Activated CD4-positive, alpha-beta T cell treated with anti-CD3 and anti-CD28 coated beads for 24 hours (primary cell): ENCODE measurements at regions not wholly inside any gene's neighbourhood (a gene's known extent, or its start where the extent isn't known, plus 50 kb on each side); places are given as distances from the start of the nearest gene placed in this dataset.

Experiments used
- DNase-seq, 2 donors: peaks; one replicate each; pipeline ENCODE4 v3.0.0-alpha.2; 2020; ENCODE audit warnings: low read depth in 2 of 2

DNA sequence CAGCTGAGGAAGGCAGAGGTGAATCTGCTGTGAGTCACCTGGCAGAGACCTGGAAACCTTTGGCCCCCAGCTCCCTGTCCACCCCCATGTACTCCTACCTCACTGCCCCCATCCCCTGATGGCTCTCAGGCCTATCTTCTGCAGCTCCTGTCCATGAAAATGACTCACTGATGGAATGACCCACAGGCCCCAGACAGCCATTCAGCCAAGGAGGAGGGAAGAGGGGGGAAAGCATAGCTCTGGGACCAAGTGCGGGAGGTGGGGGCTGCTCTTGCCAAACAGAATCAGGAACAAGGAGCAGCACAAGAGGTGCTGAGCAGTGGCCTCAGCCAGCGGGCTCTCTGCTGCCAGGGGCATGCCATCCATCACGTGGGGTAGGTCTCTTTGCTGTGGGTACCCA, 111.4 kb upstream of the C1QTNF9B start:
- DNase-seq: no peak

DNA sequence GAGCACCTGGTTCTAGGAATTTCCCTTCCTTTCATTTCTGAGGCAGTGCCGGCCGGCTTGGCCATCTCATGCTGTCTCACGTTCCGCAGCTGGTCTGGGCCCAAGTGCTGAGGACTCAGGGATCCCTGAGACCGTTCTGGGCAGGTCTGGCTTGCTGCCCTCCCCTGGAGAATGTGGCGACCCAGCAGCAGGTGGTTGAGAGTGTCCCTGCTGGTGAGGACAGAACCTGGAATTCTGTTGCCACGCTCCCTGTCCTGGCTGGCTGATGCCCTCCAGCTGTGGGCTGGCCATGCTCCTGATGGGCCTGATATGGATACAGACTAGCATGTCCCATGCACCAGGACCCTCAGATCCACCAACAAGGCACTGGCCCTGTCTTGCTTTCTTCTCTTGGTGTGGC, 114.0 kb upstream of the C1QTNF9B start:
- DNase-seq: no peak

DNA sequence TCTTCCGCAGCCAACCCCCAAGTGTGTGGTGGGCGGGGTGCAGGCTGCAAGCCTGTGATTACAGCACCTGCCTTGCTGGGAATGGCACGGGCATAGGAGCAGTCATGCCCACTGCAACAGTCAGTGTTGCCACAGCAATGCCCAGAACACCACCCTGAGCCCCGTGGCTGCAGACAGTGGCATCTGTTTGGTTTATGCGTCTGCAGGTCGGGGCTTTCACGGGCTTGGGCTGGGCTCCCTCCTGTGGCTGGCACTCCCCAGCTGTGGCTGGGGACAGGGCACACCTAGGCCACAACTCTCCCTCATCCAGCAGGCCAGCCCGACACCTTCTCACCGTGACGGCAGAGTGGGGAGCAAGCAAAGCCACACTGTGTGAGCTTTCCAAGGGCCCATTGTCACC, 115.3 kb upstream of the C1QTNF9B start:
- DNase-seq: no peak

DNA sequence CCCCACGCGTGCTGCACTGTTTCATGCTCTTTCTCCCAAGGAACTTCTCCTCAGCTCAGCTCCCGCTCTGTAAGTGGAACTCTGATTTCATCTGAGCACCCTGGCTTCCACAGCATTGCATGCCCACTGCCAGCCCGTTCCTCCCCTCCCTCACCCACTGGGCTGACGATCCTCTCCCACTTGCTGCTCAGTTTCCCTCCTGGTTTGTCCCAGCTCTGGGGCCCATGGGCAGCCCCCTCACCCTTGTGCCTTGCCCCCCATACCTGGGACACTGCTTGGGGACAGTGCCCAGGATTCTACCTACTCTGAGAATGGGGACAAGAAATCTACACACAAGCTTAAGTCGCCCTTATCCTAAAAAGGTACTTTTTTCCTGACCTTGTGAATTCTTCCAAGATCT, 115.9 kb upstream of the C1QTNF9B start:
- no peak for DNase-seq

DNA sequence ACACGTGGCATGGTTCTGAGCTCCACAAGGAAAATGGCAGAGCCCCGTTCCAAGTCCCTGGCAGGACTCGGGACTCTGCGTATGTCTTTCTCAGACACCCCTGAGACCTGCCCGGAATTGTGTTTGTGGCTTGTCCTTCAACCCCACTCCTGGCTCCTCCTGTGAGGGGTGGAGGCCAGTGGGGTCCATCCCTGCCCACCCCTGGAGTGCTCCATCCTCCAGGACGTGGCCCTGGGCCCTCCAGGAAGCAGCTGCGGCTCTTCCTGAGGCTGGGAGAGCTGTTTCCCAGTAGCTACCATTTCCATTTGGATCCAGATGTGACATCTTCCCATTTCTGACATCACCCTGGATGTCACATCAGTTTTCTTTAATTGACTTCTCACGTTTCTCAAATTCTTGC, 118.7 kb upstream of the C1QTNF9B start:
- DNase-seq: no peak

DNA sequence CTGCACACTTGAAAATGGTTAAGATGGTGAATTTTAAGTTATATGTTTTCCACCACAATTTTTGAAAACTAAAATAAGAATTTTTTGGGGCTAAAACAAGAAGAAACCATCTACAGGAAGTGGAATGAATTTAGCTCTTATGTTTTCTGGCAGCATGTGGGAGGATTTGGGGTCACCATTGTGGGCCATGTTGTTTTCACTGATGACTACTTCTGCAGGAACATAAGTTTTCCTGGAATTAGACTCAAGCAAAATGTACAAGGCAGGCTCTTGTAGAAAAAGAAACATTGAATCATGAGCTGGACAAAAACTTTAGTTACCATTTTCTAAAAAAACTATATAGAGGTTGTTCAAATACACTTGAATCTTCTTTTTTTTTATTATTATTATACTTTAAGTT, 125.3 kb upstream of the C1QTNF9B start:
- no peak for DNase-seq

DNA sequence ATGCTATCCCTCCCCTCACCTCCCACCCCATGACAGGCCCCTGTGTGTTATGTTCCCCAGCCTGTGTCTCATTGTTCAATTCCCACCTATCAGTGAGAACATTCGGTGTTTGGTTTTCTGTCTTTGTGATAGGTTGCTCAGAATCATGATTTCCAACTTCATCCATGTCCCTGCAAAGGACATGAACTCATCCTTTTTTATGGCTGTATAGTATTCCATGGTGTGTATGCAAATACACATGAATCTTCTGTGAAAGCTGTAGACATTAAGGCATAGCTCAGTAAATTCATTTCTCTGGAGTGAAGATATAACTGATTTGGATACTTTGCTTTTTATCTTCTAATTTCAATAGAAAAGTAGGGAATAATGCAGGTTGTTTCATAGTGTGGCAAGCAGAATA, 125.8 kb upstream of the C1QTNF9B start:
- no peak for DNase-seq

DNA sequence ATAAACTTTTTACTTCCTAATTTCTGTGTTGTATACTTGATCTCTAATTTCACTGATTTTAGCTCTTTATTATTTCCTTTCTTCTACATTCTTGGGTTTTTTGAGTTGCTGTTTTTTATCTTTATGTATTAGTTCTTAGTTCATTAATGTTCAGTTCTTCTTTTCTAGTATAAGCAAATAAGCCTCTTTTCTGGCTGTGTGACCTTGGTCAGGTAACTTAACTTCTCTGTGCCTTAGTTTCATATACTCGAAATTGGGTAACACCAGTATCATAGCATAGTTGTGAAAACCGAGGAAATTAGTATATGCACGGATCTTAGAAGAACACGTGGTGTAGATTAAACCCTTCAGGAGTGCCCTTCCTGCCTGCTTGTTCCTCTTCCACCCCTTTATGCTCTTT, 130.2 kb upstream of the C1QTNF9B start:
- DNase-seq: no peak

DNA sequence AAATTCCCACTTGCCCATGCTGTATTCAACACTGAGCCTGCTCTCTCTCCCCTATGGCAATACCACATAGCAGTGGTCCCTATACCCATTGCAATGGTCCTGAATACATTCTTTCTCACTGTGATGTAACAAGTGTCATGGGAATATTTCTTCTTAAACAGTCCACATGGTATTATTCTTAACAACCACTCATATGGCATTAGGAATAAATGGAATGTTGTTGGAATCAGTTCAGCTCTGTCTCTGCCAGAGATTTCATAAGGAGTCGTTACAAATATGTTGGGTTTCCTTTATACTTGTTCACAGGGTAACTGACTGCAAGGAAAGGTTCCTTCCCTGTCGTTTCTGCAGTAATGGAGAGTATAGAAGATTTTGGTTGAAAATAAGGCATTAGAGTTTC, 128.3 kb upstream of the SPATA13 start:
- no peak for DNase-seq

DNA sequence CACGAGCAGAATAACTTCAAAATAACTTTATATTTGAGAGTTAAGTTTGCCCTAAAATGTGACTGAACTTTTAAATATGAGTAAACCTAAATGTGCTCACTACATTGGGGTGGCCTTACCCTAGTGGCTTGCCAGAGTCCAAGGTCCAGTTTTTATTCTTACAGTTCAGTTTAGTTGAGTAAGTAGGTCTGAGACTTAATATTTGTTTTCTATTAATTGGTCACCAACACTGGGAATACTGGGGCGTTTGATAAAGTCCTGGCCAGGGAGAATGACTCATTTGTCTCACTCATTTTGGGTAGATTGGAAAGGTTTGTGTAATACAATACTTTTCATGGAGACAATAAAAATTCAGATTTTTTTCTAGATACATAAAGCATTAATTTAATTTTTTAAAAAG, 127.8 kb upstream of the SPATA13 start:
- DNase-seq: no peak

DNA sequence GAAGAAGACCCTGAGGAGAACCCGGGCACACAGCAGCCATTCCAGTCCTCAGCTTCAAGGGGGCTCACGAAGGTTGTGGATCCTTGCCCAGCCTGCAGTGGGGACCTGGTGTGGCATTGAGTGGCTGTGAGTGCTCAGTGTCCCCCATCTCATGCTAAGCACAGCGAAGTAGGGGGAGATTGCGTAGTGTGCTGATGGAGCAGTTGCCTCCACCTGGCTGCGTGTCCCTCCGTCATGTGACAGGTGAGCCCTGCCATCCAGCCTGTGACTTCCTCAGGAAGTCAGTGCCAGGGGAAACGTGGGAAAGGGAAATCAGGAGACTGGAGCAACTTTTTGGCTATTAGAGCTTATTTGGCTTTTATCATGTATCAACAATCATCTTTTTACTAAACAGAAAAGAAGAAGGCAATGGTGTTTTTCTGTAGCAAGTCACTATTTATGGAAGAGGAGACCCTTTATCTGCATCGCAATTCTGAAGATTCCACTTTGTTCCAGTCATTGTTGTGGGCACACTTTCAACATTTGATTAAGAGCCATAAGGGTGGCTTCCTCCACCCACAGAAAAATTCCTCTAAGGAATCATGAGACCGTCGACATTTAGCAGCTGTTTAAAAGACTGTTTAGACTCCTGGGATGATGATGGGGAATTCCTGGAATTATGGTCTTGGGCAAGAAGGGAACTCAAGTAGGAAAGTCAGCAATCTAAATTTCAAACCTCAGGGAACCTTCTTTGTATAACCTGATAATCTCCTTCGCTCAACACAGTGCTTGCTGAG, 126.8 kb upstream of the SPATA13 start:
- no peak for DNase-seq

DNA sequence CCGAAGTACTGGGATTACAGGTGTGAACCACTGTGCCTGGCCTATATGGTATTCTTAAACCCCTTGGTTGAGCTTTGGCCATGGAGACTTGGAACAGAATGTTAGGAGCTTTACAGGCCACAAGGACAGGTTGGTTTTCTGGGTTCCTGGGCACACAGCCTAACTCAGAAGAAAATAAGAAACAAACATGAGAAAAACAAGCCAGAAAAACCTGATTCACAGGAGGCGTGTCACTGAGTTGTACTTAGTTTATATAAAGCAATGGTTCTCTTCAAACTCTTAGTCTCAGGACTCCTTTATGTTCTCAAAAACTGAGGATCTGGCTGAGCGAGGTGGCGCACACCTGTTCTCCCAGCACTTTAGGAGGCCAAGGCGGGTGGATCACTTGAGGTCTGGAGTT, 125.1 kb upstream of the SPATA13 start:
- no peak for DNase-seq

DNA sequence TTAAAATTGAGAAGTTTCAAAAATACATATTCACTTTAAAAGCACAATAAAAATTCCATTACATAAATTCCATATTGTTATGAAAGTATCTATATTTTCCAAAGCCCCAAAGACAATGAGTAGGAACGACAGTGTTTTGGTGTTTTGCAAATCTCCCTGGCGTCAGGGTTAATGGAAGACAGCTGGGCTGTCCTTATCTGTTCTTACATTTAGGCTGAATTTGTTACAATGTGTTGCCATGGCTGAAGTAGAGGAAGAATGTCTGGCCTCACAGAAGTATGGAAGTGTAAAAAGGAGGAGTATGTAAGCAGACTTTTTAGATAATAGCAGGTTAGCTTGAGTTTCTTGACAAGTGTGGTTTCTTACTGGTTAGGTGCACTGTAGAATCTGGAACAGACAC, 124.4 kb upstream of the SPATA13 start:
- no peak for DNase-seq

DNA sequence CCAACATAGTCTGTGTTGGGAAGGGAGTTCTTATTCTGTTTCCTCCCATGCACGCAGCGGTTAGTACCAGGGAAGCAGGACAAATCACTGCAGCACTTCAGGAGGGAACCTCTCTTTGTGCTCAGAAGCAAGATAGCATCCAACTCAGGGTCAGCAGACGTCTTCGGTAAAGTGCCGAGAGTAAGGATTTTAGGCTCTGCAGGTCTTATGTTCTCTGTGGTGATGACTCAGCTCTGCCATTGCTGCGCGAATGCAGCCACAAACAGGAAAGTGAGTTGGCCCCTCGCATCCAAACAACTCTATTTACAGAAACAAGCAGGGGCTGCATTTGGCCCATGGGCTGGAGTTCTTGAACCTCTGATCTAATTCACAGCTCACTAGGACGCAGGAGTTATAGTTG, 122.1 kb upstream of the SPATA13 start:
- DNase-seq: no peak

DNA sequence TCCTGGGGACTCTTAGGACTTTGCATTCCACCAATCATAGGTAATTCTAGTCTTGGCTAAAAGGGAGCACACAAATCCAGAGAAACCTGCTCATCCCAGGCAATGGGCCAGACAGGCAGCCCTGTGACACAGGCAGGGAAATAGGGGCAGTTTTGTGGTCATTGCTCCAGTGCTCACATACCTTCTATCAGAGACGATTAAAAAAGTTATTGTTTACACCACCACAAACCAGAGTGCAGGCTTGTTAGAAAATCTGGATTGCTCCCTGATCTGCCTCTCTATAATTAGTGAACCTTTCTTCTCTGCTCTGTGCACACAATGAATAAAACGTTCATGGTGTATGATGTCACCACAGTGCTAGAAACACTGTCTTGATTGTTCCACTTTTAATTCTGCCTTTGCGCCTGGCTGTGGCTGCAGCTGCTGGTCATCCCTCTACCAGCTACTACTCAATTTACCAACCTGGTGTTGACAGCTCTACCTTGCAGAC, 121.6 kb upstream of the SPATA13 start:
- DNase-seq: no peak

DNA sequence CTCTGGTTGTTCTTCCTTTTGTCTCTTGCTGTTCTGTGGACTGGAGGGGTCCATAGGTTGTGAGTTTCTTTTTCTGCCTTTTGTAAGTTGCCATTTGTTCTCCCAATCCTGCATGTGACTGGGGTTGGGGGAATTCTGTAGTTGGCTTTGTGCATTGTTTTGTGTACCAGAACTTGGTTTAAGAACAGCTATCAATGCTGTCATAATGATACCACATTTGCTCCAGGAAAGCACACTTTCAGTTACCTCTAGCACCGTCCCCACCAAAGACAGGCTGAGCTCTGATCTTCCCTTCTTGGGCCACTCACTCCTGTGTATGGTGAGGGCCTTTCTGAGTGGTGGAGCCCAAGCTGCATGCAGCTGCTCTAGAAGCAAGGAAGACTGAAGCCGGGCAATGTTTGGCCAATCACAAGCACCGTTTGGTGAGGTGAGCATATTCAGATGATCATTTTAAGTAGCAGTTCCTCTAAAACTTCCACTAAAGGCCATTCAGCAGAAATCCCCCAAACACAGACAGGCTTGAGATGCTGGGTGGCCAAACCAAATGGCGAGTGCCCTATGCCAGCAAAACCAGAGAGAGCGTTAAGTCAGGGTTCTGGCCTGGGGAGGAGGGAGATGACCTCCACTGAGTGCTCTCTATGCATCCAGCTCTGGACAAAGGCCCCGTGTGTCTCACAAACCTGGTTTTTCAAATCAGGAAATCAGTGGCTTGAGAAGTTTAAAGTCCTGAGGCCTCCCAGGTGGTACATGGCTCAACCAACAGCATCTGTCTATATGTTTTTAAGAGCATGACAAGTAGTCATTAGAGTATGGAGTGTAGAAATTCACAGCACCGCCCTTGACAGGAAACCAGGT, 120.7 kb upstream of the SPATA13 start:
- DNase-seq: no peak

DNA sequence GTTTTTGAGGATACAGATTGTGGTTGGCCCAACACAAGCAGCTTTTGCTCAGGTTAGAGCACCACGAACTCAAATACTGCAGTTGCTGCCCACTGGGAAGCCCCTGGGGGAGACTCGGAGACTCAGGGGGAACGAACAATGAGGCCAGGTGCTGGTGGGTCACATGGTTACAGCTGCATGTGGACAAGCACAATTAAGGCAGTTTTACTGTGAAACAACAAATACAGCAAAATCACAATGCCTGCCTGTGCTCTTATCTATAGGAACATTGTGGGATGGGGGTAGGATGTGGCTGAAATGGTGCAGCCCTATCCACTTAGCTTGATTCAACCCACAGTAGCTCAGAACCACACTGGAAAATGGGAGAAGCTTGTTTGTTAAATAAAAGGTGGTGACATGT, 119.7 kb upstream of the SPATA13 start:
- no peak for DNase-seq

DNA sequence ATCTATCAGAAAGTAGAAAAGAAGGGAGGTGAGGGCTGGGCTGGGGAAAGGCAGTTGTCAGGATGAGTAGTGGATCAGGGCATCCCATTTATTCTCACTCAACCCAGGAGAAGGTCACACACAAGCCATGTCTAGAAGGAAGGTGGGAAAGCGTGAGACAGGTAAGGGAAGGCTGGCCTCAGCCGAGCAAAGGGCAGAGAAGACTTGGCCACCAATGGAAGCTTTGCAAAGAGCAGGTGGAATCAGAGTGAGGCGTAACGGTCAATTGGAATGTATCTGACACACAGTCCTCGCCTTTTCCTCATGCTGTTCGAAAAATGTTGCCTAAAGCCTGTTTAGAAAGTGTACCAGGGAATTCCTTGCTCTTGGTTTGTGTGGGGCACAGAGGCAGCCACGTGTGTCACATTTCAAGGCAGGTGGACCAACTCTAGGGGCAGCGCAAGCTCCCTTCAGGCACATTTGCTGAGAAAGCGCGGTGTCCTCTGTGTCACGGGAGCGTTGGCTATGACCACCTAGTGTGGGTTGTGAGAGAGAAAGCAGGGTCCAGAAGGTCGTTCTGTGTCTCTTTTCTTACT, 118.8 kb upstream of the SPATA13 start:
- no peak for DNase-seq

DNA sequence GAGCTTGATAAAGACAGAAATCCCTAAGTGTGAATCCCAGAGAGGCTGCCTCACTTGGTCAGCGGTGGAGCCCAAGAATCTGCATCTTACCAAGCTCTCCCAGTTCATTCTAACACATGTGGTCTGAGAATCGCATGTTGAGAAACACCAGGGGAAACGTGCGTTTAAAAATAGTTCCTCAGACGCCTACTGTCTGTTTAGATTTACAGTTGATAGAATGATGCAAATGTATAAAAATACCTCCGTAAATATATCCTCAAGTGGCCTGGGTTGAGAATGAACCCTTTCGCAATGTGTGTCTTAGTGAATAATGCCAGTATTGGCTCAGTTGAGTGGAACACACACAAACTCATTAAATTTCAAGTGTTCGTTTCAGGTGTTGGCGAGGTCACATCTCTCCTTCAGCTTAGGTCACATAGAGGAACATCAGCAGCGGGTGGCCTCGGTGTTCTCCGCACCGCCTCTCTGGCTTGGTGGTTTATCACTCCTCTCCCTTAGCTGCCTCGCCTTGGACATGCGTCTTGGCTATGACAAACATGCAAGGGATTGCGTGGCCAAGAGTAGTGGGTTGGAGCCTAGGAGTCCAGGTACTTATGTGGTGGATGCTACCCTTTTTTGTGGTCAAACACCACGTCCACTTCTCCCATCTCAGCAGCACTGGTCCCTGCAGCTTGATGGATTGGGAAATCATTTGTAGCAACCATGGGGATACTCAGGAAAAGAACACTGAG, 117.6 kb upstream of the SPATA13 start:
- DNase-seq: no peak

DNA sequence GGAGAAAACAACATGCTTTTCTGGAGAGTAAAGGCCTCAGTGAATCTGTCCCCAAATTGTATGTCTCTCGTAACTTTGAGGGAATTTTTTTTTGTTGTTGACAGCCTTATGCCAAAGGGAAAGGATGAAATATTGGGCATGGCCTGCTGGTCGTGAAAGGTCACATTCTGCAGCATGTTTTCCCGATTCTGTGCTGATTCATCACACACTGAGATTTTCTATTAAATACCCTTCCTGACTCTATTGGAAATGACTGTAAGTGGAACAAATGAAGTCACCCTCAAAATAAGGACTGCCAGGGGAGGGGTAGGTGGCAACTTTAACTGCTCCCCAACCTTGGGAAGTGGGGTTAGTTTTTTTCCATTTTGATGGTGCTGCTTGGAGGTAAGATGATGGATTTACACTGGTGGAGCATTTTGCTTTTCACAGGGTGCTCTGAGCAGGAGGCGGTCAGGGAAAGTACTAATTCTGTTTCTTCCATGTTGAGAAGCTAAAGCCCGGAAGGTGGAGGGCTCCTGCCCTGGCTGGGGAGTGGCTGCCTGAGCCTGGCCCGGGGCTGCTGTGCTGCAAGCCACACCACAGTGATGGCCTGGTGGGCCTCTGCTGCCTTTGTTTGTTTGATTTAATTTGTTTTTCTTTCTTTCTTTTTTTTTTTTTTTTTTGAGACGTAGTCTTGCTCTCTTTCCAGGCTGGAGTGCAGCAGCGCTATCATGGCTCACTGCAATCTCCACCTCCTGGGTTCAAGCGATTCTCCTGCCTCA, 116.8 kb upstream of the SPATA13 start:
- DNase-seq: no peak

DNA sequence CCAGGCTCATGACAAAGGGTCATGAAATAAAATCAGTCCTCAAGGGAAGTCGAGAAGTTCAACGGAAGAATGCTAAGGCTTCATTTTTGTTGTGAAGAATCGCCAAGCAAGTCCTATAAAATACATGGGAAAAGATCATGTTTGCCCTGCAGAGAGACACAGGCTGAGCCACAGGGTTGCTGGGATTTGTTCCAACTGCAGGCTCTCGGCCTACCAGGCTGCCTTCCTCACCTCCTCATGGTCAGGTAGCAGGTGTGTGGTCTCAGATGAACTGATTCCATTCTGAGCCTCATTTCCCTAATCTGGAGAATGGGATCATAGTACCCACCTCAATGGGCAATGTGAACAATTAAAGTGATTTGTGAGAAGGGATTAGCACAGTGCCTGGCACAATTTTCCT, 114.9 kb upstream of the SPATA13 start:
- no peak for DNase-seq
